ENCODE measurements at regions not wholly inside any gene's neighbourhood (a gene's known extent, or its start where the extent isn't known, plus 50 kb on each side); places are given as distances from the start of the nearest gene placed in this dataset.

GRCh38 chr18:53745224-53745967, 479.1 kb downstream of the MBD2 start:
- no peak overlapping the region for H3K4me2 ChIP-seq (ENCODE audit: low read length)

GRCh38 chr18:53739700-53740099, 484.8 kb downstream of the MBD2 start:
- no peak overlapping the region for H3K9ac ChIP-seq (ENCODE audit: low read length)
- no peaks in the 10 kb centered on the region for H4K20me1 ChIP-seq (ENCODE audit: insufficient read depth, low read length)
- H2AFZ ChIP-seq (ENCODE audit: low read depth, low read length): no peak overlapping the region
- TF ChIP-seq EZH2phosphoT487 (IDR thresholded peaks at IDR 0.05; ENCODE audit: low read depth) (no peak), CTCF (IDR thresholded peaks at IDR 0.05; ENCODE audit: low read depth, low read length) (no peak)
- no peak overlapping the region for H3K27ac ChIP-seq (ENCODE audit: low read length)
- H3K4me3 ChIP-seq (ENCODE audit: low read length): no peak overlapping the region
- no peaks in the 10 kb centered on the region for H3K36me3 ChIP-seq (replicated peaks; ENCODE audit: low read depth, low read length)
- no peaks in the 10 kb centered on the region for H3K79me2 ChIP-seq (ENCODE audit: low read length)
- no peaks in the 10 kb centered on the region for H3K27me3 ChIP-seq (ENCODE audit: low read depth, low read length)
- H3K4me2 ChIP-seq (ENCODE audit: low read length): no peak overlapping the region
- H3K9me3 ChIP-seq (ENCODE audit: insufficient read depth, low read length): no peaks in the 10 kb centered on the region
- peaks cover 13% of the 10 kb centered on the region; the same call in 1 of the 2 replicates for H3K4me1 ChIP-seq (ENCODE audit: low read length)

More at GRCh38 chr18:53745224-53745967, 479.1 kb downstream of the MBD2 start:
- Histone ChIP-seq H3K79me2 (ENCODE audit: low read length) (no peaks in the 10 kb centered on the region), H4K20me1 (ENCODE audit: insufficient read depth, low read length) (no peaks in the 10 kb centered on the region), H3K27ac (ENCODE audit: low read length) (no peak overlapping the region), H3K4me1 (ENCODE audit: low read length) (peaks cover 6% of the 10 kb centered on the region; the same call in 1 of the 2 replicates), H3K36me3 (replicated peaks; ENCODE audit: low read depth, low read length) (no peaks in the 10 kb centered on the region), H2AFZ (ENCODE audit: low read depth, low read length) (no peak overlapping the region), H3K27me3 (ENCODE audit: low read depth, low read length) (no peaks in the 10 kb centered on the region), H3K9me3 (ENCODE audit: insufficient read depth, low read length) (no peaks in the 10 kb centered on the region), H3K4me3 (ENCODE audit: low read length) (no peak overlapping the region), H3K9ac (ENCODE audit: low read length) (no peak overlapping the region)
- TF ChIP-seq EZH2phosphoT487 (IDR thresholded peaks at IDR 0.05; ENCODE audit: low read depth) (no peak), CTCF (IDR thresholded peaks at IDR 0.05; ENCODE audit: low read depth, low read length) (no peak)

GRCh38 chr18:53735526-53735925, 488.9 kb downstream of the MBD2 start:
- no peak overlapping the region for H3K4me3 ChIP-seq (ENCODE audit: low read length)
- H3K9me3 ChIP-seq (ENCODE audit: insufficient read depth, low read length): no peaks in the 10 kb centered on the region
- TF ChIP-seq EZH2phosphoT487 (IDR thresholded peaks at IDR 0.05; ENCODE audit: low read depth) (no peak), CTCF (IDR thresholded peaks at IDR 0.05; ENCODE audit: low read depth, low read length) (no peak)
- no peaks in the 10 kb centered on the region for H3K79me2 ChIP-seq (ENCODE audit: low read length)
- peaks cover 9% of the 10 kb centered on the region; the same call in 1 of the 2 replicates for H3K4me1 ChIP-seq (ENCODE audit: low read length)
- no peak overlapping the region for H2AFZ ChIP-seq (ENCODE audit: low read depth, low read length)
- no peaks in the 10 kb centered on the region for H3K27me3 ChIP-seq (ENCODE audit: low read depth, low read length)
- no peaks in the 10 kb centered on the region for H3K36me3 ChIP-seq (replicated peaks; ENCODE audit: low read depth, low read length)
- no peak overlapping the region for H3K27ac ChIP-seq (ENCODE audit: low read length)
- no peak overlapping the region for H3K9ac ChIP-seq (ENCODE audit: low read length)
- H3K4me2 ChIP-seq (ENCODE audit: low read length): no peak overlapping the region
- no peaks in the 10 kb centered on the region for H4K20me1 ChIP-seq (ENCODE audit: insufficient read depth, low read length)

- Histone ChIP-seq H3K27me3 (ENCODE audit: low read depth, low read length) (no peaks in the 10 kb centered on the region), H3K36me3 (replicated peaks; ENCODE audit: low read depth, low read length) (no peaks in the 10 kb centered on the region), H3K9me3 (ENCODE audit: insufficient read depth, low read length) (0 out of 2 replicates have a peak, but pooled peaks cover 3% of the 10 kb centered on the region), H4K20me1 (ENCODE audit: insufficient read depth, low read length) (no peaks in the 10 kb centered on the region), H3K9ac (ENCODE audit: low read length) (no peak overlapping the region), H3K4me1 (ENCODE audit: low read length) (no peaks in the 10 kb centered on the region), H2AFZ (ENCODE audit: low read depth, low read length) (no peak overlapping the region), H3K4me2 (ENCODE audit: low read length) (no peak overlapping the region), H3K27ac (ENCODE audit: low read length) (no peak overlapping the region), H3K79me2 (ENCODE audit: low read length) (no peaks in the 10 kb centered on the region), H3K4me3 (ENCODE audit: low read length) (no peak overlapping the region)
- no peak for TF ChIP-seq CTCF (IDR thresholded peaks at IDR 0.05; ENCODE audit: low read depth, low read length)
- no peak for TF ChIP-seq EZH2phosphoT487 (IDR thresholded peaks at IDR 0.05; ENCODE audit: low read depth)
Measured at GRCh38 chr18:53715243-53715853, 509.1 kb downstream of the MBD2 start.
